ENCODE measurements at regions not wholly inside any gene's neighbourhood (a gene's known extent, or its start where the extent isn't known, plus 50 kb on each side); places are given as distances from the start of the nearest gene placed in this dataset.

GRCh38 chr17:77437747-77438146, 297.0 kb downstream of the SEC14L1 start:
- Histone ChIP-seq H3K79me2 (ENCODE audit: low read depth) (no peaks in the 10 kb centered on the region), H2AFZ (no peak overlapping the region), H3F3A (ENCODE audit: insufficient read depth, low read depth) (no peaks in the 10 kb centered on the region), H3K27ac (no peak overlapping the region), H3K4me1 (replicated peaks; ENCODE audit: insufficient read depth) (no peaks in the 10 kb centered on the region), H3K27me3 (ENCODE audit: insufficient read depth, low read depth) (no peaks in the 10 kb centered on the region), H3K4me3 (no peak overlapping the region), H3K9me2 (ENCODE audit: insufficient read depth) (no peaks in the 10 kb centered on the region), H3K36me3 (ENCODE audit: low read depth) (no peaks in the 10 kb centered on the region), H3K9me3 (ENCODE audit: insufficient read depth, low read depth) (no peaks in the 10 kb centered on the region), H4K20me1 (ENCODE audit: insufficient read depth) (peaks cover 71% of the 10 kb centered on the region), H3K4me2 (no peak overlapping the region)
- POLR2A ChIA-PET (ENCODE audit: unreplicated experiment): interaction anchor here (0.7 kb wide), 1 partner anchor 256 kb away, joined by 3 read pairs; no protein-coding TSS in a partner anchor
- TF ChIP-seq, protein P1, sequence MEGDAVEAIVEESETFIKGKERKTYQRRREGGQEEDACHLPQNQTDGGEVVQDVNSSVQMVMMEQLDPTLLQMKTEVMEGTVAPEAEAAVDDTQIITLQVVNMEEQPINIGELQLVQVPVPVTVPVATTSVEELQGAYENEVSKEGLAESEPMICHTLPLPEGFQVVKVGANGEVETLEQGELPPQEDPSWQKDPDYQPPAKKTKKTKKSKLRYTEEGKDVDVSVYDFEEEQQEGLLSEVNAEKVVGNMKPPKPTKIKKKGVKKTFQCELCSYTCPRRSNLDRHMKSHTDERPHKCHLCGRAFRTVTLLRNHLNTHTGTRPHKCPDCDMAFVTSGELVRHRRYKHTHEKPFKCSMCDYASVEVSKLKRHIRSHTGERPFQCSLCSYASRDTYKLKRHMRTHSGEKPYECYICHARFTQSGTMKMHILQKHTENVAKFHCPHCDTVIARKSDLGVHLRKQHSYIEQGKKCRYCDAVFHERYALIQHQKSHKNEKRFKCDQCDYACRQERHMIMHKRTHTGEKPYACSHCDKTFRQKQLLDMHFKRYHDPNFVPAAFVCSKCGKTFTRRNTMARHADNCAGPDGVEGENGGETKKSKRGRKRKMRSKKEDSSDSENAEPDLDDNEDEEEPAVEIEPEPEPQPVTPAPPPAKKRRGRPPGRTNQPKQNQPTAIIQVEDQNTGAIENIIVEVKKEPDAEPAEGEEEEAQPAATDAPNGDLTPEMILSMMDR (conservative IDR thresholded peaks at IDR 0.05): no peak
- TF ChIP-seq EZH2 (IDR thresholded peaks at IDR 0.05; ENCODE audit: low read depth): no peak
- CTCF ChIA-PET: interaction anchor here (0.5 kb wide), 1 partner anchor 27 kb away, joined by 3 read pairs; no protein-coding TSS in a partner anchor
- intact Hi-C loops (cut with micrococcal nuclease; ENCODE audit: unreplicated experiment): no loop called here
- no peak for DNase-seq
- no TSS peak for BruUV-seq (replicated peaks)

- Histone ChIP-seq H3K9me3 (ENCODE audit: insufficient read depth, low read depth) (no peaks in the 10 kb centered on the region), H3K36me3 (ENCODE audit: low read depth) (no peaks in the 10 kb centered on the region), H3F3A (ENCODE audit: insufficient read depth, low read depth) (no peaks in the 10 kb centered on the region), H3K79me2 (ENCODE audit: low read depth) (no peaks in the 10 kb centered on the region), H3K4me3 (no peak overlapping the region), H3K4me1 (replicated peaks; ENCODE audit: insufficient read depth) (no peaks in the 10 kb centered on the region), H3K27ac (no peak overlapping the region), H3K9me2 (ENCODE audit: insufficient read depth) (no peaks in the 10 kb centered on the region), H3K4me2 (no peak overlapping the region), H3K27me3 (ENCODE audit: insufficient read depth, low read depth) (no peaks in the 10 kb centered on the region), H4K20me1 (ENCODE audit: insufficient read depth) (peaks cover 68% of the 10 kb centered on the region), H2AFZ (no peak overlapping the region)
- no peak for TF ChIP-seq EZH2 (IDR thresholded peaks at IDR 0.05; ENCODE audit: low read depth)
- TF ChIP-seq, protein P1 (conservative IDR thresholded peaks at IDR 0.05): no peak
- intact Hi-C loops (cut with micrococcal nuclease; ENCODE audit: unreplicated experiment): no loop called here
- no TSS peak for BruUV-seq (replicated peaks)
- ChIA-PET CTCF (interaction anchor here (0.5 to 0.6 kb wide), 2 partner anchors 16 to 26 kb away, joined by 3 to 6 read pairs; no protein-coding TSS in a partner anchor), POLR2A (ENCODE audit: unreplicated experiment) (no interaction called here)
- DNase-seq: no peak
These were observed 297.7 kb downstream of the SEC14L1 start for GRCh38 chr17:77438241-77439188.

DNA sequence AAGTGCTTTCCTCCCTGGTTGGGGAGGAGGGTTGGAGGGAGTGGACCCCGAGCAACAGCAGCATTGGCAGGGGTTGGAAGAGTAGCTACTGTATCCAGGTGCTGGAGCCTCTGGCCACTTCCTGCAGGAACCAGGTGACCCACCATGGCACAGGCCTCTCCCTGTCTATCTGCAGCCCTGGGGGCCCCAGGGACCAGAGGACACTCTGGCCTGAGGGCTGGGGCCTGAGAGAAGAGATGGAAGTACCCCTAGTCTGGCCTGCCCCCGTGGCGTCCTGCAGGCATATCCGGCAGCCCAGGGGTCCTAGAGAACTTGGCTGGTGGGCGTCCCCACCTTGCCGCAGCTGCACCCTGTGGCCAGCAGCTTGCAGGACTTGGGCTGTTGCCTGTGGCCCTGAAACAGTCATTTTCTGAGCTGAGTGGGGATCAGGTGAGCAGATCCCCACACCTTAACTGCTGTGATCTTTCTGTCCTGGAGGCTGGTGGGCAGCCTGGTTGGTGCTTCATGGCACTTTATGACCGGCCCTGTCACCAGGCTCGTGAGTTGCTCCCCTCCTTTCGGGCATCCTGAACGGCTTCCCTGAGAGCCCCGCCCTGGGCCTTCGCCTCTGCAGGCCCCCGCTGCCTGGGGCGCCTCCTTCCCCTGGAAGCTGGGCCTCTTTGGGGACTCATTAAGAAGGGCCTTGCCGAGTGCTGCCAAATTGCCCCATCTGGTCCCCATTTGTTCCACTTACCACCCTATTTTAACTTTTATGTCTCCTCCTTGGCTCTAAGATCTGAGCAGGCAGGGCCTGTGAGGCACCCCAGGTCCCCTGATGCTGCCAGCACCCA, 298.6 kb downstream of the SEC14L1 start:
- H3K36me3 ChIP-seq (ENCODE audit: low read depth): no peaks in the 10 kb centered on the region
- no peak overlapping the region for H3K4me3 ChIP-seq
- no peak overlapping the region for H3K27ac ChIP-seq
- BruUV-seq (replicated peaks): no TSS peak
- H3K9me3 ChIP-seq (ENCODE audit: insufficient read depth, low read depth): no peaks in the 10 kb centered on the region
- no peak for DNase-seq
- ChIA-PET POLR2A (ENCODE audit: unreplicated experiment) (no interaction called here), CTCF (interaction anchor here (0.6 kb wide), 1 partner anchor 17 kb away, joined by 6 read pairs; no protein-coding TSS in a partner anchor)
- no peaks in the 10 kb centered on the region for H3K79me2 ChIP-seq (ENCODE audit: low read depth)
- H3K4me2 ChIP-seq: no peak overlapping the region
- no peak overlapping the region for H2AFZ ChIP-seq
- no peaks in the 10 kb centered on the region for H3F3A ChIP-seq (ENCODE audit: insufficient read depth, low read depth)
- TF ChIP-seq, protein P1 (conservative IDR thresholded peaks at IDR 0.05): no peak
- no peak for TF ChIP-seq EZH2 (IDR thresholded peaks at IDR 0.05; ENCODE audit: low read depth)
- H3K9me2 ChIP-seq (ENCODE audit: insufficient read depth): no peaks in the 10 kb centered on the region
- no peaks in the 10 kb centered on the region for H3K4me1 ChIP-seq (replicated peaks; ENCODE audit: insufficient read depth)
- H3K27me3 ChIP-seq (ENCODE audit: insufficient read depth, low read depth): no peaks in the 10 kb centered on the region
- H4K20me1 ChIP-seq (ENCODE audit: insufficient read depth): peaks cover 62% of the 10 kb centered on the region
- intact Hi-C loops (cut with micrococcal nuclease; ENCODE audit: unreplicated experiment): no loop called here
